ENCODE measurements at regions not wholly inside any gene's neighbourhood (a gene's known extent, or its start where the extent isn't known, plus 50 kb on each side); places are given as distances from the start of the nearest gene placed in this dataset.

DNA sequence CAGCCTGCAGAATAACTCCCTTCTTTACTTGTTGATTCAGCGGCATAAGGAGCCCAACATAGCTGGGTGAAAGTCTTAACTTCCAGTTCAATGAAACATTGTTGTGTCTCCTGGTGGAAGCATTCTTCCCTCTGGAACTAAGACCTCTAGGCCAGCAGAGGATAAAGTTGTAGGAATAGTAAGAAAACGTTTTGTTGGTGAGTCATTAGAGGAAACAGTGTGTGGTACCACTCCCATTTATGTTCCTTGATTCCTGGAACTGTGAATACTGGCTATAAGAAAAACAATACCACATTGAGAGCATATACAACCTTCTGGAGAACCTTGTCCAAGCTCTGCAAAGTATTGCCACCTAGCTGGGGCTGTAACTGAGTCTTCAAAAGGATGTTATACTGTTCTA, 737.4 kb upstream of the ZP4 start:
- TF ChIP-seq, protein P1, sequence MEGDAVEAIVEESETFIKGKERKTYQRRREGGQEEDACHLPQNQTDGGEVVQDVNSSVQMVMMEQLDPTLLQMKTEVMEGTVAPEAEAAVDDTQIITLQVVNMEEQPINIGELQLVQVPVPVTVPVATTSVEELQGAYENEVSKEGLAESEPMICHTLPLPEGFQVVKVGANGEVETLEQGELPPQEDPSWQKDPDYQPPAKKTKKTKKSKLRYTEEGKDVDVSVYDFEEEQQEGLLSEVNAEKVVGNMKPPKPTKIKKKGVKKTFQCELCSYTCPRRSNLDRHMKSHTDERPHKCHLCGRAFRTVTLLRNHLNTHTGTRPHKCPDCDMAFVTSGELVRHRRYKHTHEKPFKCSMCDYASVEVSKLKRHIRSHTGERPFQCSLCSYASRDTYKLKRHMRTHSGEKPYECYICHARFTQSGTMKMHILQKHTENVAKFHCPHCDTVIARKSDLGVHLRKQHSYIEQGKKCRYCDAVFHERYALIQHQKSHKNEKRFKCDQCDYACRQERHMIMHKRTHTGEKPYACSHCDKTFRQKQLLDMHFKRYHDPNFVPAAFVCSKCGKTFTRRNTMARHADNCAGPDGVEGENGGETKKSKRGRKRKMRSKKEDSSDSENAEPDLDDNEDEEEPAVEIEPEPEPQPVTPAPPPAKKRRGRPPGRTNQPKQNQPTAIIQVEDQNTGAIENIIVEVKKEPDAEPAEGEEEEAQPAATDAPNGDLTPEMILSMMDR (tag by site-specific recombination; IDR thresholded peaks at IDR 0.05), result no peak
- TF ChIP-seq, protein P2, sequence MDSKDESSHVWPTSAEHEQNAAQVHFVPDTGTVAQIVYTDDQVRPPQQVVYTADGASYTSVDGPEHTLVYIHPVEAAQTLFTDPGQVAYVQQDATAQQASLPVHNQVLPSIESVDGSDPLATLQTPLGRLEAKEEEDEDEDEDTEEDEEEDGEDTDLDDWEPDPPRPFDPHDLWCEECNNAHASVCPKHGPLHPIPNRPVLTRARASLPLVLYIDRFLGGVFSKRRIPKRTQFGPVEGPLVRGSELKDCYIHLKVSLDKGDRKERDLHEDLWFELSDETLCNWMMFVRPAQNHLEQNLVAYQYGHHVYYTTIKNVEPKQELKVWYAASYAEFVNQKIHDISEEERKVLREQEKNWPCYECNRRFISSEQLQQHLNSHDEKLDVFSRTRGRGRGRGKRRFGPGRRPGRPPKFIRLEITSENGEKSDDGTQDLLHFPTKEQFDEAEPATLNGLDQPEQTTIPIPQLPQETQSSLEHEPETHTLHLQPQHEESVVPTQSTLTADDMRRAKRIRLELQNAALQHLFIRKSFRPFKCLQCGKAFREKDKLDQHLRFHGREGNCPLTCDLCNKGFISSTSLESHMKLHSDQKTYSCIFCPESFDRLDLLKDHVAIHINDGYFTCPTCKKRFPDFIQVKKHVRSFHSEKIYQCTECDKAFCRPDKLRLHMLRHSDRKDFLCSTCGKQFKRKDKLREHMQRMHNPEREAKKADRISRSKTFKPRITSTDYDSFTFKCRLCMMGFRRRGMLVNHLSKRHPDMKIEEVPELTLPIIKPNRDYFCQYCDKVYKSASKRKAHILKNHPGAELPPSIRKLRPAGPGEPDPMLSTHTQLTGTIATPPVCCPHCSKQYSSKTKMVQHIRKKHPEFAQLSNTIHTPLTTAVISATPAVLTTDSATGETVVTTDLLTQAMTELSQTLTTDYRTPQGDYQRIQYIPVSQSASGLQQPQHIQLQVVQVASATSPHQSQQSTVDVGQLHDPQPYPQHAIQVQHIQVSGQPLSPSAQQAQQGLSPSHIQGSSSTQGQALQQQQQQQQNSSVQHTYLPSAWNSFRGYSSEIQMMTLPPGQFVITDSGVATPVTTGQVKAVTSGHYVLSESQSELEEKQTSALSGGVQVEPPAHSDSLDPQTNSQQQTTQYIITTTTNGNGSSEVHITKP (tag by site-specific recombination; IDR thresholded peaks at IDR 0.05), result no peak
- TF ChIP-seq ZNF10 (tag by site-specific recombination; IDR thresholded peaks at IDR 0.05) (no peak), ZBTB20 (tag by site-specific recombination; IDR thresholded peaks at IDR 0.05) (no peak)
